DOHH2 (cell line): ENCODE measurements at regions not wholly inside any gene's neighbourhood (a gene's known extent, or its start where the extent isn't known, plus 50 kb on each side); places are given as distances from the start of the nearest gene placed in this dataset.

Experiments used
- CTCF ChIP-seq: fragments of 200-600 bp; sonication (generic); IDR thresholded peaks from one replicate; pipeline ENCODE4 v1.5.1; 2014; ENCODE audit warnings: antibody characterized with exemption, mild to moderate bottlenecking, low read depth, low read length; ENCODE audit not compliant: poor library complexity, severe bottlenecking
- EZH2phosphoT487 ChIP-seq: fragments of 200-600 bp; sonication (generic); IDR thresholded peaks from 2 replicates; pipeline ENCODE4 v1.6.1; 2017; ENCODE audit warnings: borderline replicate concordance, mild to moderate bottlenecking, antibody characterized with exemption, low read length, moderate library complexity, mixed read lengths

GRCh38 chr5:160511280-160511929 is 89.8 kb downstream of the PTTG1 start:
- no peak for TF ChIP-seq CTCF
- TF ChIP-seq EZH2phosphoT487: no peak
